Forelimb muscle (tissue), 1 donor: ENCODE measurements at regions not wholly inside any gene's neighbourhood (a gene's known extent, or its start where the extent isn't known, plus 50 kb on each side); places are given as distances from the start of the nearest gene placed in this dataset.

ENCODE experiments used
- DNase-seq: peaks from one replicate; pipeline ENCODE4 v3.0.0-alpha.2; 2013; ENCODE audit warnings: low read depth

- DNase-seq: no peak
Measured at GRCh38 chr1:229964281-229964680, 102.8 kb upstream of the GALNT2 start.

GRCh38 chr1:229970714-229971113 is 96.3 kb upstream of the GALNT2 start:
- DNase-seq: no peak

- no peak for DNase-seq
Measured at GRCh38 chr1:229971141-229971540, 95.9 kb upstream of the GALNT2 start.

GRCh38 chr1:229972600-229973296 is 94.3 kb upstream of the GALNT2 start:
- no peak for DNase-seq

- DNase-seq: no peak
Measured at GRCh38 chr1:229973297-229973612, 93.8 kb upstream of the GALNT2 start.

- DNase-seq: no peak
Measured at GRCh38 chr1:229975047-229975446, 92.0 kb upstream of the GALNT2 start.

DNA sequence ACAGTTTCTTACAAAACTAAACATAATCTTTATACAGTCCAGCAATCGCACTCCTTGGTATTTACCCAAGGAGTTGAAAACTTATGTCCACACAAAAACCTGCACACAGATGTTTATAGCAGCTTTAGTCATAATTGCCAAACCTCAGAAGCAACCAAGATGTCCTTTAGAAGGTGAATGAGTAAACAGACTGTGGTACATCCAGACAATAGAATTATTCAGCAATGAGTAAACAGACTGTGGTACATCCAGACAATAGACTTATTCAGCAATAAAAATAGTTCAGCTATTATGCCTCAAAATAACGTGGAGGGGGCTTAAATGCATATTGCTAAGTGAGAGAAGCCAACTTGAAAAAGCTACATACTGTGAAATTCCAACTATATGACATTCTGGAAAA is 87.0 kb upstream of the GALNT2 start:
- no peak for DNase-seq

GRCh38 chr1:229981736-229982135 is 85.3 kb upstream of the GALNT2 start:
- no peak for DNase-seq

GRCh38 chr1:229984310-229984991 is 82.6 kb upstream of the GALNT2 start:
- DNase-seq: no peak

GRCh38 chr1:229984992-229985612 is 81.9 kb upstream of the GALNT2 start:
- DNase-seq: no peak

GRCh38 chr1:229985613-229986010 is 81.4 kb upstream of the GALNT2 start:
- no peak for DNase-seq

GRCh38 chr1:229986737-229987337 is 80.2 kb upstream of the GALNT2 start:
- no peak for DNase-seq

- no peak for DNase-seq
Measured at GRCh38 chr1:229987953-229988352, 79.1 kb upstream of the GALNT2 start.

GRCh38 chr1:229988534-229988933 is 78.5 kb upstream of the GALNT2 start:
- DNase-seq: no peak

DNA sequence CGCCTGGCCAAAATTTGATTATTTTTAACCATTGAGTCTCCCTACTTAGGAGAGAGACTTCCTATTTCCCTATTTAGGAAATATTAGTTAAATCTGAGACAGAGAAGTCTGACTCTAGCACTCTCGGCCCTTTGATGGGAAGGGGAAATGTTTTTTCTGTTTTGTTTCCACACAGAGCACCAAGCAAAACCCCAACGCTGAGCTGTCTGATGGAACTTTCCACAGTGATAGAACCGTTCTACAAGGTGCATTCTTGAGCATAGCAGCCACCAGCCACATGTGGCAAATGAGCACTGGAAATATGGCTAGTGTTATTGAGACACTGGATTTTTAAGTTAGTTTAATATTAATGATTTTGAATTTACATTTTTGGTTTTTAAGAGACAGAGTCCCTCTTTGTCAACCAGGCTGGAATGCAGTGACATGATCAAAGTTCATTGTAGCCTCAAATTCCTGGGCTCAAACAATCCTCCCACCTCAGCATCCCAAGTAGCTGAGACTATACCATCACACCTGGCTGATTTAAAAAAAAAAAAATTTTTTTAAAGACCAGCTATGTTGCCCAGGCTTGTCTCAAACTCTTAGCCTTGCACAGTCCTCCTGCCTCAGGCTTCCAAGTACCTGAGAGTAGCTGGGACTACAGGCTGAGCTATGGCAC is 77.3 kb upstream of the GALNT2 start:
- no peak for DNase-seq

DNA sequence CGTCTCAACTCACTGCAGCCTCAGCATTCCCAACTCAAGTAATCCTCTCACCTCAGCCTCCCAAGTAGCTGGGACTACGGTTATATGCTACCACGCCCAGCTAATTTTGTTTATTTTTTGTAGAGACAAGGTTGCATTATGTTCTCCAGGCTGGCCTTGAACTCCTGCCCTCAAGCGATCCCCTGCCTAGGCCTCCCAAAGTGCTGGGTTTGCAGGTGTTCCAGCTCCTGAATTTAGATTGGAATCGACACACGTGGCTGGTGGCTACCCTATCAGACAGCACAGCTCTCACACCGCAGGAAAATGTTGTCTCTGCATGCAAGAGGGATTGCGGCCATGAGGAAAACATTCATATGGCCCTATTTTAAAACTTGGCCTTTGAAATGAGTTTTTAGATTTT is 76.7 kb upstream of the GALNT2 start:
- DNase-seq: no peak

- no peak for DNase-seq
Measured at GRCh38 chr1:229991104-229991513, 75.9 kb upstream of the GALNT2 start.

DNA sequence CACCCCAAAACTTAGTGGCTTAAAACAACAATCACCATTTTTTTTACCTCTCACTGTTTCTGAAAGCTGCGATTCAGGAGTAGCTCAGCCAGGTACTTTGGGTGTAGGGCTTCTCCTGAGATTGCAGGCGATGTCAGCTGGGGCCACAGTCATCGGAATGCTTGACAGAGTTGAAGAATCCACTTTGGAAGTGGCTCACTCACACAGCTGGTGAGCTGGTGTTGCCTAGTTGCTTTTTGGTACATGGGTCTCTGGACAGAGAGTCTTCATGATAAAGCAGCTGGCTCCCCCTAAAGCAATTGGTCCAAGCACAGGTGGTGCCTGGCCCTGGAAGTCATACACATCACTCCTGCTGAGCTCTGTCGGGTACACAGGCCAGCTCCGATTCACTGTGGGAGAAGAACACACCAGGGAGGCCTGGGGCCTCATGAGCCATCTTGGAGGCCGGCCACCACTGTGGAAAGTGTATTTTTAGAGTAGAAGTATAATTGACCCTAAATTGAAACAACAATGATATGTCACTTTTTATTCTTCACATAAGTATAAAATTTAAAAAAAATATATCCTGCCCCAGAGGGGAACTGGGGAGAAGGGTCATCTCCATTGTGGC is 75.2 kb upstream of the GALNT2 start:
- DNase-seq: no peak

DNA sequence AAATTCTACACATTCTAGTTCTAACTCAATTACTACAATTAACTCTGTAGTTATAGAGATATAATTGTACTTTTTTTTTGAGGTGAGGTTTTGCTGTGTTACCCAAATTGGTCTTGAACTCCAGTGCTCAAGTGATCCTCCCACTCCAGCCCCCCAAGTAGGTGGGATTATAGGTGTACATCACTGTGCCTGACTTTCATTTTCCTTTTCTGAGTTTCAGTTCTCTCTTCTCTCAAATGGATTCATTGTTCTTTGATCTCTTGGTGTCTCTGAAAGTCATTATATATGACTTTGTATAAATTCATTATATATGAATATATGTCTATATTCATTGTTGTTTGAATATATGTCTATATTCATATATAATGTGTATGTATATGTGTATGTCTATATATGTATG is 74.0 kb upstream of the GALNT2 start:
- no peak for DNase-seq

- DNase-seq: no peak
Measured at GRCh38 chr1:229993894-229994293, 73.1 kb upstream of the GALNT2 start.

DNA sequence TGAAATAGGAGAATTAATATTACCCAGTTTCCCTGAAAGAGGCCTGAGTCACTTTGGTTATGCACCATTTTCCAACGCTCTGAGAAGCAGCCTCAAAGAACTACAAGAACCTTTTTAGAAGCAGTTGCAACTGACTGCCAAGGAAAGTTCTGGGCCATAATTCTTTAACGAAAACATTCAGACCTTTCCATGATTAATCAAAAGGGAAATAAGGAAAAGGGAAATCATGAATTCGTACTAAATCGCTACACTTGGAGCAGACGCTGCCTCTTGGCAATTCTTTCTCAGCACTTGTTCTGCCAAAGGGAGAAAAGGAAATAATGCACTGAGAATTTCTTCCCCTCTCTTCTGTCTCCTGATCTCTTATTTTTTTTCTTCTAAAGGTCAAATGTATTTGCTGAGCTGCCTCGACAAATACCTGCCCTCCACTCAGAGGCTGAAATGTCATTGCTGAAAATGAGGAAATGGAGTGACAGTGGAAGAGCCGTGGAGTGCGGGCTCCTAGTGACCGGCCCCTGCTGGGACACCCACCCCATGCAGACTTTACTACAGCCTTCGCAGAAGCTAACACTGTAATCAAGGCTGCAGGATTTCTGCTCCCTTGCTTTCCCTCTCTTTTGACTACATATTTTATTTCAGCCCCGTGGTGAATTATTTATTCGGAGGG is 67.9 kb upstream of the GALNT2 start:
- DNase-seq: peak; percentile 86
